ENCODE measurements at regions not wholly inside any gene's neighbourhood (a gene's known extent, or its start where the extent isn't known, plus 50 kb on each side); places are given as distances from the start of the nearest gene placed in this dataset.

DNA sequence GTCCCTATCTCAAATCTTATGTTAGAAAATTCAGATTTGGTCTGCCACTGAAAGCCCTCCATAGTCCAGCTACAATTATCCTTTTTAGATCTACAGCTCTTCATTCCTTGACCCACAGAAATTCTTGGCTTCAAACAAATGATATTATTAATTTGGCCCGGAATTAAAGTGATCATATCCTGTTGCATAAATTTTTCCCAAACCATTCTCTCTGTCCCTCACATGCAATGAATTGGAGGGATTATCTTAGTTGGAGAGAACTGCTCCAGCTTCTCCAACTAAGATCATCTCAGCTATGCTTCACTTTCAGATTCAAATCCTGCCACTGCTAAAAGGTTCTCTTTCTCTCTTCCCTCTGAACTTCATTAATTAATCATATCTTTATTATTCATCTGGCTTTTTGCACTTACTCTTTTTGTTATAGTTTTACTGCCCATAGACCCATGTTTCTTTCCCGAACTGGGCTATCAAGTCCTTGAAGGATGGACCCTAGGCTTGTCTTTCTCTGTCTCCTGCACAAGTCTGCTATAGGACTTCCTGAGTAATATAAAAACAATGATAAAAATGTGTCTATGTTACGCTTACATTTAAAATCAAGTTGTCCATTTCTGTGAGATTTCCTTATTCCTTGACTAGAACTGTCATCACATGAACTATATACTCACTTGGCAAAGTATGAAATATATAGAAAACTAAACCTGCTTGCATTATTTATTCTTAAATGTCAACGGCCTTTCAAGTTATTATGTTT is 493.9 kb upstream of the MARCKS start:
- Histone ChIP-seq H3K27ac (no peak overlapping the region), H3K27me3 (no peaks in the 10 kb centered on the region), H3K36me3 (no peaks in the 10 kb centered on the region), H3K9me3 (no peaks in the 10 kb centered on the region), H3K4me3 (no peak overlapping the region), H3K4me1 (no peaks in the 10 kb centered on the region)
- intact Hi-C loops (cut with DNase I; ENCODE audit: low total_unique reads) = no loop called here
- no peak for DNase-seq (ENCODE audit: low spot score in 2 of 2)
- no peak for TF ChIP-seq POLR2AphosphoS5 (IDR thresholded peaks at IDR 0.05)
- TF ChIP-seq, protein P1, sequence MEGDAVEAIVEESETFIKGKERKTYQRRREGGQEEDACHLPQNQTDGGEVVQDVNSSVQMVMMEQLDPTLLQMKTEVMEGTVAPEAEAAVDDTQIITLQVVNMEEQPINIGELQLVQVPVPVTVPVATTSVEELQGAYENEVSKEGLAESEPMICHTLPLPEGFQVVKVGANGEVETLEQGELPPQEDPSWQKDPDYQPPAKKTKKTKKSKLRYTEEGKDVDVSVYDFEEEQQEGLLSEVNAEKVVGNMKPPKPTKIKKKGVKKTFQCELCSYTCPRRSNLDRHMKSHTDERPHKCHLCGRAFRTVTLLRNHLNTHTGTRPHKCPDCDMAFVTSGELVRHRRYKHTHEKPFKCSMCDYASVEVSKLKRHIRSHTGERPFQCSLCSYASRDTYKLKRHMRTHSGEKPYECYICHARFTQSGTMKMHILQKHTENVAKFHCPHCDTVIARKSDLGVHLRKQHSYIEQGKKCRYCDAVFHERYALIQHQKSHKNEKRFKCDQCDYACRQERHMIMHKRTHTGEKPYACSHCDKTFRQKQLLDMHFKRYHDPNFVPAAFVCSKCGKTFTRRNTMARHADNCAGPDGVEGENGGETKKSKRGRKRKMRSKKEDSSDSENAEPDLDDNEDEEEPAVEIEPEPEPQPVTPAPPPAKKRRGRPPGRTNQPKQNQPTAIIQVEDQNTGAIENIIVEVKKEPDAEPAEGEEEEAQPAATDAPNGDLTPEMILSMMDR (IDR thresholded peaks at IDR 0.05) = no peak
- TF ChIP-seq POLR2A (IDR thresholded peaks at IDR 0.05) = no peak

DNA sequence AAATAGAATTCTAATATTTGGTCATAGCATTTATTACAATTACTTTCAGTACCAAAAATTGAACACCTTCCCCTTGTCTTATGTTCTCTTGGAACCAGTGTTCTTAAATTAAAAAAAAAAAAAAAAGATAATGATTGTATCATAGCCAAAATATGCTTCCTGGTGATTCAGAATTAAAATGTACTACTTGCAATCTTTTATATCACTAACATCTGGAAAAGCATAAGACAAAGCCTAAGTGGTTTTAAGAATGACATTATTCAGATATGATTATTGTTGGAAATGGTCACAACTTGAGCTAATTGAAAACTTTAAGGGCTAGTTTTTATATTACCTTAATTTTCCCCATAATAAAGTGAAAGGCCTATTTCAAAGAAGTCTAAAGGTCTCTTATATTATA is 493.3 kb upstream of the MARCKS start:
- TF ChIP-seq POLR2AphosphoS5 (IDR thresholded peaks at IDR 0.05) (no peak), POLR2A (IDR thresholded peaks at IDR 0.05) (no peak)
- TF ChIP-seq, protein P1 (IDR thresholded peaks at IDR 0.05) = no peak
- Histone ChIP-seq H3K27me3 (no peaks in the 10 kb centered on the region), H3K27ac (no peak overlapping the region), H3K9me3 (no peaks in the 10 kb centered on the region), H3K4me3 (no peak overlapping the region), H3K36me3 (no peaks in the 10 kb centered on the region), H3K4me1 (no peaks in the 10 kb centered on the region)
- intact Hi-C loops (cut with DNase I; ENCODE audit: low total_unique reads) = no loop called here
- DNase-seq (ENCODE audit: low spot score in 2 of 2) = no peak

DNA sequence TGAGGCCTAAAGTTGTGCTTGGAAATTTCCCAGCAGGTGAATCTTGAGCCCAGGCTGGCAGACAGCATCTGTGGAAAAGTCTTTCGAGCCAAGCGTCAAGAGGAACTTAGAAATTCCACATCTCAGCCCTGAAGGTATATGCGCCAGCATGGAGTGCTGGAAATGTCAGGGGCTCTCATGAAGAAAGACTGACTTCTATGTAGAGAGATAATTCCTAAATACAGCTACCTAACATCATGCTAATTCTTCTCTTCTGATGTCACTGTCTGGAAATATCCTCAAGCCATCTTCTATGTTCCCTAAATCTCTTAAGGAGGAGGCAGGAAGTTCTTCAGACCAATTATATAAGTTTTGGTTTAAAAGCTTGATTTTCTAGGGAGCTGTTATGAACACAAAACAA is 492.4 kb upstream of the MARCKS start:
- Histone ChIP-seq H3K36me3 (no peaks in the 10 kb centered on the region), H3K4me1 (no peaks in the 10 kb centered on the region), H3K4me3 (no peak overlapping the region), H3K27me3 (no peaks in the 10 kb centered on the region), H3K27ac (no peak overlapping the region), H3K9me3 (no peaks in the 10 kb centered on the region)
- intact Hi-C loops (cut with DNase I; ENCODE audit: low total_unique reads) = no loop called here
- TF ChIP-seq POLR2A (IDR thresholded peaks at IDR 0.05) (no peak), POLR2AphosphoS5 (IDR thresholded peaks at IDR 0.05) (no peak)
- TF ChIP-seq, protein P1 (IDR thresholded peaks at IDR 0.05) = no peak
- no peak for DNase-seq (ENCODE audit: low spot score in 2 of 2)

- intact Hi-C loops (cut with DNase I; ENCODE audit: low total_unique reads) = no loop called here
- DNase-seq (ENCODE audit: low spot score in 2 of 2) = no peak
- Histone ChIP-seq H3K4me3 (no peak overlapping the region), H3K9me3 (no peaks in the 10 kb centered on the region), H3K27ac (no peak overlapping the region), H3K4me1 (no peaks in the 10 kb centered on the region), H3K27me3 (no peaks in the 10 kb centered on the region), H3K36me3 (no peaks in the 10 kb centered on the region)
- TF ChIP-seq POLR2AphosphoS5 (IDR thresholded peaks at IDR 0.05) (no peak), POLR2A (IDR thresholded peaks at IDR 0.05) (no peak)
- TF ChIP-seq, protein P1 (IDR thresholded peaks at IDR 0.05) = no peak
Measured at GRCh38 chr6:113365191-113365590, 492.0 kb upstream of the MARCKS start.

- no peak for DNase-seq (ENCODE audit: low spot score in 2 of 2)
- TF ChIP-seq POLR2A (IDR thresholded peaks at IDR 0.05) = no peak
- TF ChIP-seq POLR2AphosphoS5 (IDR thresholded peaks at IDR 0.05) = no peak
- TF ChIP-seq, protein P1 (IDR thresholded peaks at IDR 0.05) = no peak
- no peaks in the 10 kb centered on the region for H3K36me3 ChIP-seq
- no peak overlapping the region for H3K27ac ChIP-seq
- H3K4me1 ChIP-seq = no peaks in the 10 kb centered on the region
- intact Hi-C loops (cut with DNase I; ENCODE audit: low total_unique reads) = no loop called here
- no peaks in the 10 kb centered on the region for H3K9me3 ChIP-seq
- no peaks in the 10 kb centered on the region for H3K27me3 ChIP-seq
- H3K4me3 ChIP-seq = no peak overlapping the region
Measured at GRCh38 chr6:113366505-113366904, 490.6 kb upstream of the MARCKS start.
